Tibial nerve (tissue), 4 donors: ENCODE measurements at regions not wholly inside any gene's neighbourhood (a gene's known extent, or its start where the extent isn't known, plus 50 kb on each side); places are given as distances from the start of the nearest gene placed in this dataset.

Experiments
- DNase-seq, 2 donors: peaks; one replicate each; pipeline ENCODE4 v3.0.0-alpha.2; 2019; ENCODE audit warnings: low spot score in 2 of 2
- H3K27ac ChIP-seq, 4 donors: fragments of 200-600 bp; sonication (generic) in 3 of 4; one replicate each; pipeline ENCODE4 v1.5.1; 2017 to 2019; ENCODE audit warnings: mild to moderate bottlenecking in 1 of 4
- H3K27me3 ChIP-seq, 2 donors: fragments of 200-600 bp; sonication (generic) in 1 of 2; one replicate each; pipeline versions ENCODE4 v1.5.1 to v1.6.0; 2017 to 2019
- H3K36me3 ChIP-seq, 3 donors: fragments of 200-600 bp; sonication (generic); one replicate each; pipeline ENCODE4 v1.5.1; 2018 to 2019
- H3K4me1 ChIP-seq, 4 donors: fragments of 200-600 bp; sonication (generic) in 3 of 4; one replicate each; pipeline ENCODE4 v1.5.1; 2017 to 2019
- H3K4me3 ChIP-seq, 4 donors: fragments of 200-600 bp; sonication (generic) in 3 of 4; one replicate each; pipeline ENCODE4 v1.5.1; 2017 to 2019; ENCODE audit warnings: mild to moderate bottlenecking in 1 of 4, moderate library complexity in 1 of 4
- H3K9me3 ChIP-seq, 4 donors: fragments of 200-600 bp; sonication (generic) in 3 of 4; one replicate each; pipeline ENCODE4 v1.5.1; 2017 to 2019
- CTCF ChIP-seq, 5 experiments: fragments of 200-600 bp in 3 of 5; fragments of 450-650 bp in 2 of 5; sonication (generic) in 3 of 5; IDR thresholded peaks; one replicate each; pipeline ENCODE4 v1.5.1; 2016 to 2019; ENCODE audit warnings: antibody characterized with exemption in 5 of 5, mild to moderate bottlenecking in 3 of 5, moderate library complexity in 2 of 5
- EP300 ChIP-seq, 2 donors: sonication (generic); formaldehyde crosslinking; IDR thresholded peaks; one replicate each; pipeline ENCODE4 v1.6.1; 2017; ENCODE audit warnings: antibody characterized with exemption in 2 of 2, mild to moderate bottlenecking in 1 of 2
- POLR2A ChIP-seq, 2 donors: fragments of 450-650 bp; IDR thresholded peaks; one replicate each; pipeline ENCODE4 v1.6.1; 2017; ENCODE audit warnings: antibody characterized with exemption in 2 of 2, mild to moderate bottlenecking in 2 of 2, moderate library complexity in 2 of 2
- WGBS, 2 donors: methylation state at CpG; one replicate each; pipeline ENCODE4 v1.1.5; 2018; 5-methylcytosine and 5-hydroxymethylcytosine counted together

GRCh38 chr20:60976913-60977312, 275.1 kb upstream of the CDH4 start:
- Histone ChIP-seq H3K36me3 (no peaks in the 10 kb centered on the region), H3K4me1 (no peaks in the 10 kb centered on the region), H3K9me3 (peaks cover 0 to 22% (median 9%) of the 10 kb centered on the region in 4 donors), H3K4me3 (no peak overlapping the region), H3K27me3 (no peaks in the 10 kb centered on the region), H3K27ac (no peak overlapping the region)
- TF ChIP-seq EP300 (IDR thresholded peaks at IDR 0.05) (no peak), POLR2A (IDR thresholded peaks at IDR 0.05) (no peak), CTCF (IDR thresholded peaks at IDR 0.05) (no peak)
- DNase-seq = no peak
- WGBS, 2 donors = 71 to 73% methylated on average over 1 to 4 of the region's 4 CpGs

GRCh38 chr20:60977901-60978300, 274.2 kb upstream of the CDH4 start:
- DNase-seq = no peak
- Histone ChIP-seq H3K27ac (no peak overlapping the region), H3K4me3 (no peak overlapping the region), H3K36me3 (no peaks in the 10 kb centered on the region), H3K9me3 (peaks cover 0 to 22% (median 9%) of the 10 kb centered on the region in 4 donors), H3K4me1 (no peaks in the 10 kb centered on the region), H3K27me3 (no peaks in the 10 kb centered on the region)
- WGBS, 2 donors = 39 to 70% methylated on average over 7 of the region's 7 CpGs
- TF ChIP-seq EP300 (IDR thresholded peaks at IDR 0.05) = no peak

GRCh38 chr20:60984666-60985065, 267.4 kb upstream of the CDH4 start:
- DNase-seq = no peak
- Histone ChIP-seq H3K4me3 (no peak overlapping the region), H3K4me1 (no peaks in the 10 kb centered on the region), H3K9me3 (peaks cover 0 to 20% (median 4%) of the 10 kb centered on the region in 4 donors), H3K27ac (no peak overlapping the region), H3K27me3 (no peaks in the 10 kb centered on the region), H3K36me3 (no peaks in the 10 kb centered on the region)
- WGBS, 2 donors = 49 to 55% methylated on average over 7 of the region's 7 CpGs
- TF ChIP-seq EP300 (IDR thresholded peaks at IDR 0.05) (no peak), CTCF (IDR thresholded peaks at IDR 0.05) (no peak), POLR2A (IDR thresholded peaks at IDR 0.05) (no peak)

GRCh38 chr20:60986506-60987156, 265.4 kb upstream of the CDH4 start:
- H3K9me3 ChIP-seq = peaks cover 0 to 8% (median 0%) of the 10 kb centered on the region in 4 donors
- no peaks in the 10 kb centered on the region for H3K36me3 ChIP-seq
- no peak for DNase-seq
- 74 to 84% methylated on average over 12 of the region's 12 CpGs for WGBS, 2 donors
- no peak overlapping the region for H3K4me3 ChIP-seq
- TF ChIP-seq CTCF (IDR thresholded peaks at IDR 0.05) = no peak
- TF ChIP-seq EP300 (IDR thresholded peaks at IDR 0.05) = peak in 1 of 2 donors; percentile 9
- no peak overlapping the region for H3K27ac ChIP-seq
- no peaks in the 10 kb centered on the region for H3K4me1 ChIP-seq
- no peaks in the 10 kb centered on the region for H3K27me3 ChIP-seq

- H3K36me3 ChIP-seq = no peaks in the 10 kb centered on the region
- peaks cover 0 to 4% (median 0%) of the 10 kb centered on the region in 4 donors for H3K9me3 ChIP-seq
- no peak overlapping the region for H3K27ac ChIP-seq
- no peaks in the 10 kb centered on the region for H3K4me1 ChIP-seq
- 77 to 80% methylated on average over 10 of the region's 10 CpGs for WGBS, 2 donors
- no peaks in the 10 kb centered on the region for H3K27me3 ChIP-seq
- TF ChIP-seq CTCF (IDR thresholded peaks at IDR 0.05) = no peak
- no peak for TF ChIP-seq EP300 (IDR thresholded peaks at IDR 0.05)
- no peak for DNase-seq
- no peak overlapping the region for H3K4me3 ChIP-seq
Observed at GRCh38 chr20:60990061-60990460, 262.0 kb upstream of the CDH4 start.

GRCh38 chr20:60990643-60991042, 261.4 kb upstream of the CDH4 start:
- WGBS, 2 donors = 82 to 83% methylated on average over 12 of the region's 12 CpGs
- TF ChIP-seq POLR2A (IDR thresholded peaks at IDR 0.05) (no peak), CTCF (IDR thresholded peaks at IDR 0.05) (no peak)
- no peak overlapping the region for H3K27ac ChIP-seq

More at GRCh38 chr20:60990643-60991042, 261.4 kb upstream of the CDH4 start:
- Histone ChIP-seq H3K4me3 (no peak overlapping the region), H3K36me3 (no peaks in the 10 kb centered on the region), H3K27me3 (no peaks in the 10 kb centered on the region), H3K4me1 (no peaks in the 10 kb centered on the region), H3K9me3 (peaks cover 0 to 4% (median 0%) of the 10 kb centered on the region in 4 donors)
- DNase-seq = no peak
